ENCODE measurements at regions not wholly inside any gene's neighbourhood (a gene's known extent, or its start where the extent isn't known, plus 50 kb on each side); places are given as distances from the start of the nearest gene placed in this dataset.

DNA sequence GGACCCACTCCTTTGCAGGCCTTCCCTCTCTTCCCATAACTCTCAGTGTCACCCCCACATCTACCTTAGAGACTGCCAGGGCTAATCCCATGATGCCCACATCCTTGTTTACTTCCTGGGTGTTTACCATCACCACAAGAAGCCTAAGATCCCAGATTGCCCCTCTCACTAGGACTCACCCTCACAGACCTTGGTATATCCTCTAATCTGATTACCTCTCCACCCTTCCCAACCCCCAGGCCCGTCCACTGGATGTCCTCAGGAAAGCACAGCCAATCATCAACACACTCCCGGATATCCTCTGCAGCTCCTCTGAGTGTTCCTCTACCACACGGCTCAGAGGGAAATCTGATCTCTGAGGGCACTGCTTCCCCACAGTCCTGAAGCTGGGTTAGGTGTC lies 91.0 kb downstream of the FOXD1 start:
- no peak overlapping the region for H3K4me3 ChIP-seq (ENCODE audit: low read length)
- TF ChIP-seq CTCF (conservative IDR thresholded peaks at IDR 0.05; ENCODE audit: low read length): no peak
- no peak for DNase-seq (ENCODE audit: low read depth)

DNA sequence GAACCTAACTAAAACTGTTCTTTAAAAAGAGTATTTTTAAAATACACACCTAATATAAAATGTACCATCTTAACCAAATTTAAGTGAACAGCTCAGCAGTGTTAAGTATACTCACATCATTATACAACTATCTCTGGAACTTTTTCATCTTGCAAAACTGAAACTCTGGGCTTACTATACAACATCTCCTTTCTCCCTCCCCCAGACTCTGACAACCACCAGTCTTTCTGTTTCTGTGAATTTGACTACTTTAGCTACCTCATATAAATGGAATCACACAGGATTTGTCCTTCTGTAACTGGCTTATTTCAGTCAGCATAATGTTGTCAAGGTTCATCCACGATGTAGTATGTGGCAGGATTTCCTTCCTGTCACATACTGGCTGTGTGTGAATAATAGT lies 93.5 kb downstream of the FOXD1 start:
- peak; percentile 40 for DNase-seq (ENCODE audit: low read depth)
- no peak overlapping the region for H3K4me3 ChIP-seq (ENCODE audit: low read length)
- no peak for TF ChIP-seq CTCF (conservative IDR thresholded peaks at IDR 0.05; ENCODE audit: low read length)

- DNase-seq (ENCODE audit: low read depth): peak; percentile 67
- TF ChIP-seq CTCF (conservative IDR thresholded peaks at IDR 0.05; ENCODE audit: low read length): no peak
- H3K4me3 ChIP-seq (ENCODE audit: low read length): no peak overlapping the region
Observed at GRCh38 chr5:73354406-73354805, 94.2 kb downstream of the FOXD1 start.

- no peak overlapping the region for H3K4me3 ChIP-seq (ENCODE audit: low read length)
- DNase-seq (ENCODE audit: low read depth): no peak
- TF ChIP-seq CTCF (conservative IDR thresholded peaks at IDR 0.05; ENCODE audit: low read length): no peak
Observed at GRCh38 chr5:73352649-73353230, 95.8 kb downstream of the FOXD1 start.

- DNase-seq (ENCODE audit: low read depth): no peak
- no peak for TF ChIP-seq CTCF (conservative IDR thresholded peaks at IDR 0.05; ENCODE audit: low read length)
- H3K4me3 ChIP-seq (ENCODE audit: low read length): no peak overlapping the region
Observed at GRCh38 chr5:73352243-73352642, 96.3 kb downstream of the FOXD1 start.

DNA sequence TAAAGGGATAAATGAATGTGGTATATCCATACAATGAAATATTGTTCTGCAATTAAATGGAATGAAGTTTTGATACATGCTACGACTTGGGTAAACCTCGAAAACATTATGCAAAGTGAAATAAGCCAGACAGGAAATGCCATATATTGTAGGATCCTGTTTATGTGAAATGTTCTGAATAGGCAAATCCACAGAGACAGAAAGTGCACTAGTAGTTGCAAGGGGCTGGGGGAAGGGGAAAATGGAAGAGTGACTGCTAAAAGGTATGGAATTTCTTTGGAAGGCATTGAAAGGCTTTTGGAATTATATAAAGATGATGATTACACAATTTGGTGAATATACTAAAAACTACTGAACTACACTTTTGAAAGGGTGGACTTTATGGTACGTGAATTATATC lies 97.0 kb downstream of the FOXD1 start:
- DNase-seq (ENCODE audit: low read depth): no peak
- no peak overlapping the region for H3K4me3 ChIP-seq (ENCODE audit: low read length)
- TF ChIP-seq CTCF (conservative IDR thresholded peaks at IDR 0.05; ENCODE audit: low read length): no peak

GRCh38 chr5:73346878-73347408 lies 101.6 kb downstream of the FOXD1 start:
- no peak for DNase-seq (ENCODE audit: low read depth)
- no peak for TF ChIP-seq CTCF (conservative IDR thresholded peaks at IDR 0.05; ENCODE audit: low read length)
- H3K4me3 ChIP-seq (ENCODE audit: low read length): no peak overlapping the region
